DMS 273 (cell line): ENCODE measurements at regions not wholly inside any gene's neighbourhood (a gene's known extent, or its start where the extent isn't known, plus 50 kb on each side); places are given as distances from the start of the nearest gene placed in this dataset.
"Not testable (repeated sequence)": the region's sequence is repeated elsewhere in the genome, so short reads cannot be mapped to it uniquely, and the experiment has no call there.

Experiments
- DNase-seq: peaks from one replicate; lab custom pipeline; 2025; ENCODE audit not compliant: unreplicated experiment; lab: John Stamatoyannopoulos, UW

- DNase-seq: no peak
Observed at GRCh38 chr15:25247407-25248038, 191.3 kb downstream of the UBE3A start.

GRCh38 chr15:25248087-25248486, 190.7 kb downstream of the UBE3A start:
- DNase-seq: not testable (repeated sequence)

DNA sequence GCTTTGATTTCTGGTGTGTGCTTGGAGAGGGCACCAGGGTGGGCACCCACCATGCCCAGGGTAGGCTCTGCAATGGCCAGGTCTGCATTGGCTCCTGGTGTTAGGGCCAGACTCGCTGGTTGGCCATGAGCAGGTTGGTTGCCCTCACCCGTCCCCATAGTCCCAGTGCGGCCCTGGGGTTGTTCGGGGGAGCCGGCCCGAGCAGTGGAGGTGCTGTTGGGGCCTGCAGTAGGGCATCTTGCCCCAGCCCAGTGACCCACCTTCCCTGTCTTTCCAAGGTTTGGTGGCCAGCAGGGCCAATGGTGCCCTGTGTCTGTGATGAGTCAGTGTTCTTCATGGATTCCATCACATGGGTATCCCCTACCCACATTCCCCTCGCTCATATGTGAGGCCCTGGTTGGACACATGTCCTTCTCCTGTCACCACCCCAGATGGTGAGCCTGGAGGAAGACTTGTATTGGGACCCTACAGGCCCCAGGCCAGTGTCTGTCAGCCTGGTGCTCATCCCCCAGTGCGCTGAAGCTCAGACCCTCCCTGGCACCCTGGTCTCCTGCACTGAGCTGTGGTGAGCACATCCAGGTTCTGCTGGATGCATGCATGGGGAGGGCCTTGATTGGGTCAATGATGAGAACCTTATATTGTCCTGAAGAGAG, 190.1 kb downstream of the UBE3A start:
- no peak for DNase-seq

DNA sequence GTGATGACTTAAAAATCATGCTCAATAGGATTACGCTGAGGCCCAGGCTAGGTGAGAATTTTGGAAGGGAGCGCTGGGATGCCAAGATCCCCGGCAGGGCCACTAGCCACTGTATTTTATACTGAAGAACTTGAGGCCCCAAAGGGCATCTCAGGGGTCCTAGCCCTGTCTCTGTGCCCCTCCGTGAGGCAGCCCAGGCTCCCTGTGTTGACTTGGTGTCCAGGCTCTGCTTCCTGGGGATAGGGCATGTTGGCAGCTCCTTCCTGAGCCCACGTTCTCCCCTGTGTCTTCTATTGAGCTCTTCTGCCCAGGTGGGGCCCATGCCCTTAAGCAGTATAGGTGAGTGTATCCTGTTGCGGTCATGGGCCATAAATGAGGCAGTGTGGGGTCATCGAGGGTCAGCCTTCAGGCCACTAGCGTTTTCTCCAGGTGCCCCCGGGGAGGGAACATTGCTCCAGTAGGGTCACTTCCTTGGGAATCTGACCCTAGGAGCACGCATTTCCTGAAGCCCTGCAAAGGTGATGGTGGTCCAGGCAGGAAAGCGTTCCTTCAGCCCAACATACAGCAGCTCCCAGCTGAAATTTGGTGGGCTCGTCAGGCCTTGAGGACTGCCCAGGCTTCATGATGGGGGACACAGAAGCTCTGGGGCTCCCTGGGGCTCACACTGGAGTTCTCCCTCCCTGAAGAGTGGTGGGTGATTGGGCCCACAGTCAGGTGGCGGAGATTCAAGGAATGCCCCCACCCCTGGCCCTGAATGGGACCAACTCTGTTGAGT, 189.4 kb downstream of the UBE3A start:
- no peak for DNase-seq

- no peak for DNase-seq
Observed at GRCh38 chr15:25250011-25250596, 188.7 kb downstream of the UBE3A start.

GRCh38 chr15:25250906-25251622, 187.8 kb downstream of the UBE3A start:
- DNase-seq: no peak

DNA sequence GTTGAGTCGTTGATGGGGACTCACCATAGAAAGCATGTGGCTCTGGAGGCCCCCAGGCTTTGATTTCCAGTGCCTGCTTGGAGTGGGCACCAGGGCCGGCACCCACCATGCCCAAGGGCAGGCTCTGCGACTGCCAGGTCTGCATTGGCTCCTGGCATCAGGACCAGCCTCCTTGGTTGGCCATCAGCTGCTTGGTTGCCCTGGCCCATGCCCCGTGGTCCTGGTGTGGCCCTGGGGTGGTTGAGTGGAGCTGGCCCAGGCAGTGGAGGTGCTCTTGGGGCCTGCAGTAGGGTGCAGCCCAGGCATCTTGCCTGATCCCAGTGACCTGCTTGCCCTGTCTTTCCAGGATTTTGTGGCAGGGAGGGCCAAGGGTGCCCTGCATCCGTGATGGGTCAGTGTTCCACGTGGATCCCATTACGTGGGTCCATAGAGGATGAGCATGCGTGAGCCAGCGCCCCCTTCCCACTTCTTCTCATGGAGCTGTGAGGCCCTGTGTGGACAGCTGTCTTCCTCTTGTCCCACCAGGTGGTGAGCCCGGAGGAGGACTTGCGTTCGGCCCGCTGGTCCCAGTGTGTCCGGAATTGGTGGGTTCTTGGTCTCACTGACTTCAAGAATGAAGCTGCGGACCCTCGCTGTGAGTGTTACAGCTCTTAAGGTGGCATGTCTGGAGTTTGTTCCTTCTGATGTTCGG, 187.0 kb downstream of the UBE3A start:
- no peak for DNase-seq

DNA sequence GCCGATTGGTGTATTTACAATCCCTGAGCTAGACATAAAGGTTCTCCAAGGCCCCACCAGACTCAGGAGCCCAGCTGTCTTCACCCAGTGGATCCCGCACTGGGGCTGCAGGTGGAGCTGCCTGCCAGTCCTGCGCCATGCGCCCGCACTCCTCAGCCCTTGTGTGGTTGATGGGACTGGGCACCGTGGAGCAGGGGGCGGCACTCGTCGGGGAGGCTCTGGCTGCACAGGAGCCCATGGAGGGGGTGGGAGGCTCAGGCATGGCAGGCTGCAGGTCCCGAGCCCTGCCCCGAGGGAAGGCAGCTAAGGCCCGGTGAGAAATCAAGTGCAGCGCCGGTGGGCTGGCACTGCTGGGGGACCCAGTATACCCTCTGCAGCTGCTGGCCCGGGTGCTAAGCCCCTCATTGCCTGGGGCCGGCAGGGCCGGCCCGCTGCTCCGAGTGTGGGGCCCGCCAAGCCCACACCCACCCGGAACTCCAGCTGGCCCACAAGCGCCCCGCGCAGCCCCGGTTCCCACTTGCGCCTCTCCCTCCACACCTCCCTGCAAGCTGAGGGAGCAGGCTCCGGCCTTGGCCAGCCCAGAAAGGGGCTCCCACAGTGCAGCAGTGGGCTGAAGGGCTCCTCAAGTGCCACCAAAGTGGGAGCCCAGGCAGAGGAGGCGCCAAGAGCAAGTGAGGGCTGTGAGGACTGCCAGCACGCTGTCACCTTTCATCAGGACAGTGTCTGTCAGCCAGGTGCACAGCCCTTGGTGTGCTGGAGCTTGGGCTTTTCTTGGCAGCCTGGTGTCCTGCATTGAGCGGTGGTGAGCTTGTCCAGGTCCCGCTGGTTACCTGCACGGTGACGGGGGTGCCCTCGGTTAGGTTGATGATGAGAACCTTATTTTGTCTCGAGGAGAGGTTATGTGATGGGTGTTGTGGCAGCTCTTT, 185.5 kb downstream of the UBE3A start:
- not testable (repeated sequence) for DNase-seq

DNA sequence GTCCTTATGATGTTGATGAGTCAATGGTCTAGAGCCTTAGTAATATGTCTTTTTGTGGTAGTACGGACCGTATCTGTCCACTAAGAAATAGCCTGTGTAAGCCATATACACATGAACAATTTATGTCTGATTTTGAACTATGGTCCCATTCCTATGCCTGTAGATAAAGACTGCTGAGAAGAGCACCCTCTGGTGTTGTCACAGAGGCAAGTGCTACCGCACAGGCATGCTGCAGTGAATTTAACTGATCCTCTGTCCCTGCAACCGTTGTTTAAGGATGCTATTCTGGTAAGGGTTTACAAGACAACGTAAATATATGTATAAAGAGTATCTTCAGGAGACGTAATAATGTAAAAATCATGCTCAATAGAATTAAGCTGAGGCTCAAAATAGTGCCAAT, 170.7 kb downstream of the UBE3A start:
- peak; percentile 39 for DNase-seq
